Activated B cell treated with CpG ODN at 0.5 μM for 24 hours (primary cell): ENCODE measurements at regions not wholly inside any gene's neighbourhood (a gene's known extent, or its start where the extent isn't known, plus 50 kb on each side); places are given as distances from the start of the nearest gene placed in this dataset.

Experiments
- ATAC-seq: fragments of 200-7000 bp; cut with Tn5 transposase; one replicate; pipeline ENCODE4 v1.10.0; 2021; ENCODE audit warnings: low read depth, mild to moderate bottlenecking, moderate library complexity
- CTCF ChIA-PET: fragments of 350-600 bp; sonication (Branson Sonifier 250); formaldehyde crosslinking; loops from one replicate; lab custom pipeline; 2021; ENCODE audit warnings: antibody characterized with exemption; lab: Charles Lee
- POLR2A ChIA-PET: fragments of 350-600 bp; sonication (Branson Sonifier 250); formaldehyde crosslinking; loops from one replicate; lab custom pipeline; 2021; ENCODE audit warnings: antibody characterized with exemption; lab: Charles Lee
- DNase-seq: peaks from one replicate; pipeline ENCODE4 v3.0.0; 2022
- H3K27ac Mint-ChIP-seq: one replicate; pipeline ENCODE4 v1.8.0; 2020; ENCODE audit warnings: mixed read lengths
- H3K27me3 Mint-ChIP-seq: one replicate; pipeline ENCODE4 v1.8.0; 2021; ENCODE audit warnings: mixed read lengths
- H3K36me3 Mint-ChIP-seq: one replicate; pipeline ENCODE4 v1.8.0; 2021; ENCODE audit warnings: low read depth, mixed read lengths
- H3K4me1 Mint-ChIP-seq: one replicate; pipeline ENCODE4 v1.8.0; 2021; ENCODE audit warnings: mixed read lengths
- H3K4me3 Mint-ChIP-seq: one replicate; pipeline ENCODE4 v1.8.0; 2020; ENCODE audit warnings: mild to moderate bottlenecking, mixed read lengths
- H3K9me3 Mint-ChIP-seq: one replicate; pipeline ENCODE4 v1.8.0; 2020; ENCODE audit warnings: mixed read lengths
- intact Hi-C: fragments of 100-400 bp; cut with micrococcal nuclease; formaldehyde crosslinking; loops from one replicate; pipeline ENCODE4 v1.15.1; 2024
- TF ChIP-seq, protein P1 (sequence below): fragments of 200-600 bp; IDR thresholded peaks from one replicate; pipeline ENCODE4 v1.8.0; 2022; ENCODE audit warnings: antibody characterized with exemption, mild to moderate bottlenecking

DNA sequence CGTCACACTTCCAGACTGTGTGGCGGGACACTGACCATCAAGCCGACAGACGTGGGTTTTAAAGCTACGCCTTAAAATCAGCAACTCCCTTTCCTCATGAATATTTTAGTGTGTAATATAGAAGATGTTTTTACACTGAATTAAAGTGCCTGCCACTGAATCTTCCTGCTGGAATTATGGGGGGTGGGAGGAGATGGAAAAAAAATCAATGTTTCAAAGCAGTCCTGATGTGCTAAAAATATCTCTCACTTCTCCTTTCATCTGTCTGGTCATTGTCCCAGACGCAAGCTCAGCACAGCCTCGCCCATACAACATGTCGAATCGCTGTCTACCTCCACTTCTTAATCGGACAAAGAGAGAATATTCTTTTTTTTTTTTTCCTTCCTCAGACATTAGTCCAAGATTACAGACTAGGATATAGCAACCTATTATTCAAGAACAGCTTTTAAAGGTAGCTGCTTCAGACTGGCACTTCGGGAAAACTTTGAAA lies 165.1 kb upstream of the KLF14 start:
- ChIA-PET POLR2A (interaction anchor here (1.0 to 1.9 kb wide), 3 partner anchors 14 to 61 kb away, joined by 3 to 13 read pairs (median 3); no protein-coding TSS in a partner anchor), CTCF (interaction anchor here (1.2 to 1.7 kb wide), 5 partner anchors 58 to 524 kb away, joined by 3 to 13 read pairs (median 5); no protein-coding TSS in a partner anchor)
- no peak for ATAC-seq
- DNase-seq, result no peak
- peaks cover 92% of the 10 kb centered on the region for H3K4me1 Mint-ChIP-seq
- H3K27me3 Mint-ChIP-seq, result no peaks in the 10 kb centered on the region
- H3K9me3 Mint-ChIP-seq, result no peaks in the 10 kb centered on the region
- peak overlapping the region; percentile 86 for H3K27ac Mint-ChIP-seq
- no peak overlapping the region for H3K4me3 Mint-ChIP-seq
- intact Hi-C loops, result loop anchor here (2.0 kb wide), 1 partner anchor 44 kb away; no protein-coding TSS in a partner anchor
- H3K36me3 Mint-ChIP-seq, result peaks cover 96% of the 10 kb centered on the region
- TF ChIP-seq, protein P1, sequence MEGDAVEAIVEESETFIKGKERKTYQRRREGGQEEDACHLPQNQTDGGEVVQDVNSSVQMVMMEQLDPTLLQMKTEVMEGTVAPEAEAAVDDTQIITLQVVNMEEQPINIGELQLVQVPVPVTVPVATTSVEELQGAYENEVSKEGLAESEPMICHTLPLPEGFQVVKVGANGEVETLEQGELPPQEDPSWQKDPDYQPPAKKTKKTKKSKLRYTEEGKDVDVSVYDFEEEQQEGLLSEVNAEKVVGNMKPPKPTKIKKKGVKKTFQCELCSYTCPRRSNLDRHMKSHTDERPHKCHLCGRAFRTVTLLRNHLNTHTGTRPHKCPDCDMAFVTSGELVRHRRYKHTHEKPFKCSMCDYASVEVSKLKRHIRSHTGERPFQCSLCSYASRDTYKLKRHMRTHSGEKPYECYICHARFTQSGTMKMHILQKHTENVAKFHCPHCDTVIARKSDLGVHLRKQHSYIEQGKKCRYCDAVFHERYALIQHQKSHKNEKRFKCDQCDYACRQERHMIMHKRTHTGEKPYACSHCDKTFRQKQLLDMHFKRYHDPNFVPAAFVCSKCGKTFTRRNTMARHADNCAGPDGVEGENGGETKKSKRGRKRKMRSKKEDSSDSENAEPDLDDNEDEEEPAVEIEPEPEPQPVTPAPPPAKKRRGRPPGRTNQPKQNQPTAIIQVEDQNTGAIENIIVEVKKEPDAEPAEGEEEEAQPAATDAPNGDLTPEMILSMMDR, result no peak

DNA sequence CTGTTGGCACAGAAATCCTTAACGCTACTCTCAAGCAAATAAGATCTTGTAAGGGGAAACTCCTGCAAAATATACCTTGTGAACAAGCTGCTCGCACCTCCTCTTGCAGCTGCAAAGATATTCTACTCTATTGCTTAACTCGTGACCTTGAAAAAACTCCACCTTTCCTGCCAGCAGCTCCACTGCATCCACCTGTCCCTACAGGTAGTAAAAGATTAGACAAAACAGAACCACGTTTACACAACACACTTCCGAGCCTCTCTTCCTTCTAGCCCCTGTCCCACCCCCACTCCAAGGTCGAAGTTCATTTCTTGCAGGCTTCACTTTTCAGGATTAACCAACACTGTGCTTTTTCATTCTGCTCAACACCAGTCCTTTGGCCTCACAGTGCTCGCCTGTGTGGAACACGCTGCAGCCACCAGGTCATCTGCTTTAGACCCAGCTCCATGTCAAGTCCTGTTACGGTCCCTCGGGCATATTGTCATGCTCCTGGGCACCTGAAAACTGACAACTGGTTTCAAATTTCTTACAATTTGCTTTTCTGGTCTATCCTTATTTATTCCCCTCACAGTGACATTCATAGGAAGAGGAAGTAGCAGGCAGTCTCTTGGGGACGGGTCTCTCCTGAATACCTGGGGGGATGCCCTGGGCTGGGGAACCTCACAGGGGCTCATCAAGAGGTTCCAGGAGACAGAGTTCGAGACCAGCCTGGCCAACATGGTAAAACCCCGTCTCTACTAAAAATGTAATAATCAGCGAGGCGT lies 165.8 kb upstream of the KLF14 start:
- TF ChIP-seq, protein P1, result no peak
- ChIA-PET CTCF (interaction anchor here (1.2 to 1.7 kb wide), 6 partner anchors 58 to 523 kb away, joined by 3 to 13 read pairs (median 5); no protein-coding TSS in a partner anchor), POLR2A (interaction anchor here (1.0 to 1.9 kb wide), 3 partner anchors 12 to 60 kb away, joined by 3 to 13 read pairs (median 3); no protein-coding TSS in a partner anchor)
- H3K4me3 Mint-ChIP-seq, result peak overlapping the region; percentile 29
- intact Hi-C loops, result loop anchor here (2.0 kb wide), 1 partner anchor 43 kb away; no protein-coding TSS in a partner anchor
- H3K27ac Mint-ChIP-seq, result peak overlapping the region; percentile 86
- ATAC-seq (peak; percentile 22), DNase-seq (no peak)
- H3K9me3 Mint-ChIP-seq, result no peaks in the 10 kb centered on the region
- no peaks in the 10 kb centered on the region for H3K27me3 Mint-ChIP-seq
- H3K4me1 Mint-ChIP-seq, result peaks cover 90% of the 10 kb centered on the region
- peaks cover 96% of the 10 kb centered on the region for H3K36me3 Mint-ChIP-seq

DNA sequence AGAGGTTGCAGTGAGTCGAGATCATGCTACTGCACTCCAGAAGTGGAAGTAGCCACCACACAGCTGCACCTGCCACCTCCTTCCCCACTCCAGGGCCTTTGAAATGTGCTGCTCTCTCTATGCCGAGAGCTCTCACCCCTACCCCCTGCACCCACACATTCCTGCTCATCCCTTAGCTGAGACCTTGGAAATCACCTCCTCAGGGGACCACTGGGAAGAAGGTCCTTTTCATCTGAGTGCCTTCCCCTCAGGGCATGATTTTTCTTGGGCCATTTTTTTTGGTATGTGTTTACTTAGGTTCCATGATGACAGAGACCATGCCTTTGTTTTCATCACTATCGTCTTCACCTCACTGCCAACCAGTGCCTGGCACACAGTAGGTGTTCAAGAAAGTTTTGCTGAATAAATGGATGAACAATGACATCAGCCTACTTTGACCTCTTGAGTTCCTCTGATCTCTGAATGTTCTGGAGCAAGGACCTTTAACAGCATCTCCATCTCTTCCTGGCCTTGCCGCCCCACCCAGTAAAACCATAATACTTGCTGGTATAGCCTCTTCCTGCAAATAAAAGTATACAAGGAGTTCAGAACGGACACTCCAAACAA lies 166.6 kb upstream of the KLF14 start:
- ATAC-seq (no peak), DNase-seq (no peak)
- H3K27ac Mint-ChIP-seq, result peak overlapping the region; percentile 86
- H3K27me3 Mint-ChIP-seq, result no peaks in the 10 kb centered on the region
- H3K9me3 Mint-ChIP-seq, result no peaks in the 10 kb centered on the region
- peaks cover 86% of the 10 kb centered on the region for H3K4me1 Mint-ChIP-seq
- intact Hi-C loops, result no loop called here
- CTCF ChIA-PET, result interaction anchor here (1.3 to 1.6 kb wide), 4 partner anchors 82 to 139 kb away, joined by 3 to 13 read pairs (median 6); no protein-coding TSS in a partner anchor
- peaks cover 92% of the 10 kb centered on the region for H3K36me3 Mint-ChIP-seq
- TF ChIP-seq, protein P1, result no peak
- H3K4me3 Mint-ChIP-seq, result peak overlapping the region; percentile 29
- POLR2A ChIA-PET, result interaction anchor here (1.1 to 1.9 kb wide), 2 partner anchors 12 to 60 kb away, joined by 3 to 13 read pairs; no protein-coding TSS in a partner anchor

DNA sequence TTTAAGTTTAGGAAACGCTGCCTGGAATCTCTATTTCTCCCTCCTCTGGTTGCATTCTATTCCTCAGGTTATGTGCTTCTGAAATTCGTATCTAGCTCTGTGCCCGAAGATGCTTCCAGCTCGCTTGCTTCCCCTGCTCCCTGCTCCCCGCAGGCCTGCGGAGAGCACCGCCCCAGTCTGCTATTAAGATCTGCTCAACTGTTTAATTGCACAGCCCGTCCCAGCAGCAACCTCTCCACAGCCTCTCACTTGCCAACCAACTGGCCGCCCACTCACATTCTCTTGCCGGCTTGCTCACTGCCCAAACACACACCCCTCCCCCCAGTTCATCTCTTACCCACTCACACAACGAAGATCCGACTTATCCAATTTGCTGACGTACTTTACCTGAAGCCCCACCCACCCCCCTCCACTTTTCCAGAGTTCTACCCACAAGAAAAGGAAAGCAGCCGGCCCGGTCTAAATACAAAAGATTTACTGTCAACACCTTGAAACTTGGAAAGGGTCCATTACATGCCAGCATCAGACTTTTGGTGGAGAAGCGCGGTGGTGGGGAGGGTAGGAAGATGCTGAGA lies 167.3 kb upstream of the KLF14 start:
- H3K4me3 Mint-ChIP-seq, result no peak overlapping the region
- ATAC-seq (no peak), DNase-seq (no peak)
- H3K4me1 Mint-ChIP-seq, result peaks cover 83% of the 10 kb centered on the region
- H3K27ac Mint-ChIP-seq, result peak overlapping the region; percentile 86
- no peaks in the 10 kb centered on the region for H3K9me3 Mint-ChIP-seq
- intact Hi-C loops, result no loop called here
- CTCF ChIA-PET, result no interaction called here
- H3K36me3 Mint-ChIP-seq, result peaks cover 92% of the 10 kb centered on the region
- TF ChIP-seq, protein P1, result no peak
- POLR2A ChIA-PET, result no interaction called here
- H3K27me3 Mint-ChIP-seq, result no peaks in the 10 kb centered on the region
